Neural cell (in vitro differentiated cells): ENCODE measurements at regions not wholly inside any gene's neighbourhood (a gene's known extent, or its start where the extent isn't known, plus 50 kb on each side); places are given as distances from the start of the nearest gene placed in this dataset.
A peak's percentile ranks its signal among the peaks of the same experiment; 100 is the strongest.

ENCODE experiments used
- H2AFZ ChIP-seq: fragments of 200-600, 300-800 bp; sonication (generic), shearing (Covaris generic); 2 replicates; pipeline ENCODE4 v1.6.0; 2014; ENCODE audit warnings: low read depth, mild to moderate bottlenecking, antibody characterized with exemption, low read length, moderate library complexity
- H3F3A ChIP-seq: fragments of 200-600 bp; shearing (Covaris generic); 2 replicates; pipeline ENCODE4 v1.6.1; 2016; ENCODE audit warnings: mild to moderate bottlenecking, moderate library complexity, mixed read lengths, antibody characterized with exemption, low read length; ENCODE audit not compliant: insufficient read depth, poor library complexity, severe bottlenecking
- H3K27ac ChIP-seq: fragments of 200-600, 300-800 bp; sonication (generic), shearing (Covaris generic); 2 replicates; pipeline ENCODE4 v1.5.1; 2014; ENCODE audit warnings: mild to moderate bottlenecking, low read length, moderate library complexity
- H3K27me3 ChIP-seq: fragments of 300-800, 200-600 bp; sonication (generic), shearing (Covaris generic); 2 replicates; pipeline ENCODE4 v1.6.0; 2014; ENCODE audit warnings: mild to moderate bottlenecking, low read depth, low read length, moderate library complexity; ENCODE audit not compliant: insufficient read depth
- H3K36me3 ChIP-seq: fragments of 300-800, 200-600 bp; sonication (generic), shearing (Covaris generic); 2 replicates; pipeline ENCODE4 v1.5.1; 2014; ENCODE audit warnings: mild to moderate bottlenecking, antibody characterized with exemption, low read length, moderate library complexity; ENCODE audit not compliant: insufficient read depth
- H3K4me2 ChIP-seq: fragments of 300-800, 200-600 bp; sonication (generic), shearing (Covaris generic); 2 replicates; pipeline ENCODE4 v1.6.0; 2014; ENCODE audit warnings: mild to moderate bottlenecking, low read length
- H3K4me3 ChIP-seq: fragments of 300-800, 200-600 bp; sonication (generic), shearing (Covaris generic); 2 replicates; pipeline ENCODE4 v1.5.1; 2014; ENCODE audit warnings: mild to moderate bottlenecking, low read length, moderate library complexity
- H3K79me2 ChIP-seq: fragments of 200-600 bp; shearing (Covaris generic); replicated peaks from 2 replicates; pipeline ENCODE4 v1.6.0; 2014; ENCODE audit warnings: mild to moderate bottlenecking, low read length, moderate library complexity; ENCODE audit not compliant: insufficient read depth
- H3K9ac ChIP-seq: fragments of 300-800, 200-600 bp; sonication (generic), shearing (Covaris generic); 2 replicates; pipeline ENCODE4 v1.6.1; 2016; ENCODE audit warnings: mild to moderate bottlenecking, low read length, mixed read lengths
- H3K9me2 ChIP-seq: fragments of 200-600 bp; shearing (Covaris generic); 2 replicates; pipeline ENCODE4 v1.6.1; 2016; ENCODE audit warnings: mild to moderate bottlenecking, low read length, mixed read lengths; ENCODE audit not compliant: insufficient read depth
- H3K9me3 ChIP-seq: fragments of 200-600, 300-800 bp; sonication (generic), shearing (Covaris generic); 2 replicates; pipeline ENCODE4 v1.6.1; 2016; ENCODE audit warnings: mild to moderate bottlenecking, mixed run types, low read length, moderate library complexity, mixed read lengths
- H4K20me1 ChIP-seq: fragments of 200-600 bp; shearing (Covaris generic); 2 replicates; pipeline ENCODE4 v1.6.1; 2016; ENCODE audit warnings: mild to moderate bottlenecking, mixed run types; ENCODE audit not compliant: insufficient read depth
- CTCF ChIP-seq: fragments of 450-650 bp; IDR thresholded peaks from 2 replicates; pipeline ENCODE4 v1.5.1; 2014; ENCODE audit warnings: antibody characterized with exemption, mild to moderate bottlenecking, moderate library complexity; ENCODE audit not compliant: poor library complexity, severe bottlenecking
- EP300 ChIP-seq: fragments of 450-650 bp; conservative IDR thresholded peaks from 2 replicates; pipeline ENCODE4 v1.6.1; 2014; ENCODE audit warnings: antibody characterized with exemption, mild to moderate bottlenecking, moderate library complexity; ENCODE audit not compliant: poor library complexity, severe bottlenecking
- EZH2 ChIP-seq: fragments of 200-600, 300-800 bp; shearing (Covaris generic), sonication (generic); IDR thresholded peaks from 2 replicates; pipeline ENCODE4 v1.6.1; 2014; ENCODE audit warnings: antibody characterized with exemption, low read length, borderline replicate concordance, mild to moderate bottlenecking; ENCODE audit not compliant: insufficient read depth, poor library complexity, severe bottlenecking
- MXI1 ChIP-seq: fragments of 450-650 bp; conservative IDR thresholded peaks from 2 replicates; pipeline ENCODE4 v1.6.1; 2014; ENCODE audit warnings: antibody characterized with exemption, mild to moderate bottlenecking; ENCODE audit not compliant: poor library complexity, severe bottlenecking
- POLR2AphosphoS5 ChIP-seq: IDR thresholded peaks from 2 replicates; pipeline ENCODE4 v1.6.1; 2012
- RAD21 ChIP-seq: fragments of 450-650 bp; conservative IDR thresholded peaks from 2 replicates; pipeline ENCODE4 v1.6.1; 2014; ENCODE audit warnings: antibody characterized with exemption, mild to moderate bottlenecking, moderate library complexity
- REST ChIP-seq: IDR thresholded peaks from 2 replicates; pipeline ENCODE4 v1.6.1; 2012; ENCODE audit warnings: borderline replicate concordance
- SMC3 ChIP-seq: fragments of 450-650 bp; conservative IDR thresholded peaks from 2 replicates; pipeline ENCODE4 v1.6.1; 2014; ENCODE audit warnings: antibody characterized with exemption, mild to moderate bottlenecking, moderate library complexity; ENCODE audit not compliant: poor library complexity
- TAF1 ChIP-seq: IDR thresholded peaks from 2 replicates; pipeline ENCODE4 v1.6.1; 2012; ENCODE audit warnings: low read depth

- no peaks in the 10 kb centered on the region for H4K20me1 ChIP-seq
- no peaks in the 10 kb centered on the region for H3K9me3 ChIP-seq
- H3K4me2 ChIP-seq, result no peak overlapping the region
- H3K27ac ChIP-seq, result no peak overlapping the region
- no peak overlapping the region for H3K4me3 ChIP-seq
- no peaks in the 10 kb centered on the region for H3K79me2 ChIP-seq
- no peak overlapping the region for H3K9ac ChIP-seq
- no peak overlapping the region for H2AFZ ChIP-seq
- no peaks in the 10 kb centered on the region for H3K9me2 ChIP-seq
- H3F3A ChIP-seq, result peaks cover 4% of the 10 kb centered on the region
- no peaks in the 10 kb centered on the region for H3K36me3 ChIP-seq
- H3K27me3 ChIP-seq, result no peaks in the 10 kb centered on the region
- TF ChIP-seq TAF1, result no peak
- TF ChIP-seq MXI1, result no peak
- no peak for TF ChIP-seq POLR2AphosphoS5
- TF ChIP-seq EP300, result no peak
- no peak for TF ChIP-seq SMC3
- no peak for TF ChIP-seq EZH2
- no peak for TF ChIP-seq REST
- no peak for TF ChIP-seq CTCF
These were observed 340.2 kb upstream of the CHD6 start for GRCh38 chr20:41958391-41958790.

GRCh38 chr20:41956338-41957074 lies 338.3 kb upstream of the CHD6 start:
- Histone ChIP-seq H3K4me3 (no peak overlapping the region), H2AFZ (no peak overlapping the region), H3K36me3 (no peaks in the 10 kb centered on the region), H3K4me2 (no peak overlapping the region), H3K9me2 (no peaks in the 10 kb centered on the region), H3F3A (peaks cover 4% of the 10 kb centered on the region), H3K9ac (no peak overlapping the region), H4K20me1 (no peaks in the 10 kb centered on the region), H3K27ac (peak overlapping the region; percentile 35), H3K9me3 (no peaks in the 10 kb centered on the region), H3K27me3 (no peaks in the 10 kb centered on the region), H3K79me2 (no peaks in the 10 kb centered on the region)
- no peak for TF ChIP-seq REST
- TF ChIP-seq SMC3, result peak; percentile 69
- TF ChIP-seq EZH2, result no peak
- TF ChIP-seq CTCF, result peak; percentile 70
- TF ChIP-seq MXI1, result no peak
- peak; percentile 93 for TF ChIP-seq EP300
- TF ChIP-seq POLR2AphosphoS5, result peak; percentile 95
- TF ChIP-seq TAF1, result no peak
- peak; percentile 72 for TF ChIP-seq RAD21
